NCI-H82 treated with DMSO at 0.1 percent for 48 hours (cell line): ENCODE measurements at regions not wholly inside any gene's neighbourhood (a gene's known extent, or its start where the extent isn't known, plus 50 kb on each side); places are given as distances from the start of the nearest gene placed in this dataset.
A peak's percentile ranks its signal among the peaks of the same experiment; 100 is the strongest.
"Not testable (repeated sequence)": the region's sequence is repeated elsewhere in the genome, so short reads cannot be mapped to it uniquely, and the experiment has no call there.

Source experiments
- DNase-seq: peaks from one replicate; lab custom pipeline; 2025; ENCODE audit not compliant: unreplicated experiment; lab: John Stamatoyannopoulos, UW

- no peak for DNase-seq
These were observed 80.0 kb downstream of the GALR1 start for GRCh38 chr18:77329651-77330050.

GRCh38 chr18:77334876-77335275 lies 85.2 kb downstream of the GALR1 start:
- DNase-seq: no peak

GRCh38 chr18:77337604-77338003 lies 88.0 kb downstream of the GALR1 start:
- DNase-seq: no peak

- no peak for DNase-seq
These were observed 89.4 kb downstream of the GALR1 start for GRCh38 chr18:77339093-77339492.

GRCh38 chr18:77339623-77340022 lies 90.0 kb downstream of the GALR1 start:
- no peak for DNase-seq

- DNase-seq: no peak
These were observed 91.2 kb downstream of the GALR1 start for GRCh38 chr18:77340815-77341214.

GRCh38 chr18:77341527-77342325 lies 92.1 kb downstream of the GALR1 start:
- DNase-seq: no peak

GRCh38 chr18:77342736-77343135 lies 93.1 kb downstream of the GALR1 start:
- no peak for DNase-seq

- DNase-seq: no peak
These were observed 94.3 kb downstream of the GALR1 start for GRCh38 chr18:77343846-77344510.

GRCh38 chr18:77344786-77345500 lies 95.3 kb downstream of the GALR1 start:
- DNase-seq: no peak

- no peak for DNase-seq
These were observed 96.7 kb downstream of the GALR1 start for GRCh38 chr18:77346208-77346810.

- DNase-seq: not testable (repeated sequence)
These were observed 103.7 kb downstream of the GALR1 start for GRCh38 chr18:77353349-77353748.

GRCh38 chr18:77359561-77360314 lies 110.1 kb downstream of the GALR1 start:
- no peak for DNase-seq

- DNase-seq: no peak
These were observed 110.9 kb downstream of the GALR1 start for GRCh38 chr18:77360315-77361190.

- no peak for DNase-seq
These were observed 111.7 kb downstream of the GALR1 start for GRCh38 chr18:77361382-77361781.

- no peak for DNase-seq
These were observed 116.0 kb downstream of the GALR1 start for GRCh38 chr18:77365667-77366066.

- DNase-seq: no peak
These were observed 116.5 kb downstream of the GALR1 start for GRCh38 chr18:77366067-77366719.

- peak; percentile 1 for DNase-seq
These were observed 117.3 kb downstream of the GALR1 start for GRCh38 chr18:77366720-77367641.
